ENCODE measurements at regions not wholly inside any gene's neighbourhood (a gene's known extent, or its start where the extent isn't known, plus 50 kb on each side); places are given as distances from the start of the nearest gene placed in this dataset.
"Not testable (repeated sequence)": the region's sequence is repeated elsewhere in the genome, so short reads cannot be mapped to it uniquely, and the experiment has no call there.

DNA sequence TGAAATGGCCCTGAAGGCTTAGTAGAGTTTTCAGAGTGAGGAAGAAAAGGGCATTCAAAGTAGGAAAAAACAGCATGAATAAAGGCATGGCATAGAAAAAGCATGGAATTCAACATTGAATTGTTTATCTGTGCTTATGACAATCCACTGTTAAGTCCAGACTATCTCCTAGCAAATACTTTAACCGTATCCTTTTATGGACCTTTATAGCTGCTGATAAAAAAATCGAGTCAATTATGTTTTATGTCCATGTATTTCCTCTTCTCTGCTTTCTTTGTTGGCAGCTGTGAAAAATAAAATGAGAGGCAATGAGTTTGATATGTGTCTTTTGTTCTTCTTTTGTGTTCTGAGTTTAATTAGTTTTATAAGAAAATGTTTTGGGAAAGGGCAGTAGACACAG, 70.4 kb downstream of the TDRD15 start:
- no peak for DNase-seq (ENCODE audit: low spot score)

DNA sequence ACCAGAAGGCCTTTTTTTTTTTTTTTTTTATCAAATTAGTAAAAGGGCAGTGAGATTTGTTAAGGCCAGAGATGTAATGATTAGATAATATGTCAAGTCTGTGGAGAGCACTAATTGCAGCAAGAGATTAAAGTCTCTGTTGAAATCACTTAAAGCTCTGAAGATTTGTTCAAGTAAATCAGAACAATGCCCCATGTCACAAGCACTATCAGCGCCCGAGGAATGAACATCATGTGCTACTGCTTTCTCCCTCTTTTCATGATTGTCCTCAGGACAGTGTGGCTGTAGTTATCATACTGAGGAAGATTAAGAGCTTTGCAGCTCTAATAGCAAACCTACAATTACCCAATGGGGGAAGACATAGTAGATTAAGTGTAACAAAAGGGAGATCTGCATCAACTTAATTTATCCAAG, 71.1 kb downstream of the TDRD15 start:
- DNase-seq (ENCODE audit: low spot score) = no peak

DNA sequence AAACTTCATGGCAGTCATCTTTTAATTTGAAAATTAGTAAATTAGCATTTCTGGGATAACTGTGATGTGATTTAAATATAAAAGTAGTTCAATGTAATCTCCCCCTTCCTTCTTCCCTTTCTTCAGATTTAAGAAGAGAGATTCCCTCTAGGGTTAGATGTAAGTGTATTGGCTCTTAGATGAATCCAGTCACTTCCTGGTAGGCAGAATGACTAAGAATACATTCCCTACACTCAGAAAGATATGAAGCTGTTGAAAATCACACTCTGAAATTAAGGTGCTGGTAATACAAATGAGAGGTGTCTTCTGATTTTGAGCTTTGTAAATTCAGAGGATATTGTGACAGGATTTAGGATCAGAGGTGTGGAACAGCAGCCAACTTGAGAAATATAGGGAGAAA, 71.6 kb downstream of the TDRD15 start:
- no peak for DNase-seq (ENCODE audit: low spot score)

DNA sequence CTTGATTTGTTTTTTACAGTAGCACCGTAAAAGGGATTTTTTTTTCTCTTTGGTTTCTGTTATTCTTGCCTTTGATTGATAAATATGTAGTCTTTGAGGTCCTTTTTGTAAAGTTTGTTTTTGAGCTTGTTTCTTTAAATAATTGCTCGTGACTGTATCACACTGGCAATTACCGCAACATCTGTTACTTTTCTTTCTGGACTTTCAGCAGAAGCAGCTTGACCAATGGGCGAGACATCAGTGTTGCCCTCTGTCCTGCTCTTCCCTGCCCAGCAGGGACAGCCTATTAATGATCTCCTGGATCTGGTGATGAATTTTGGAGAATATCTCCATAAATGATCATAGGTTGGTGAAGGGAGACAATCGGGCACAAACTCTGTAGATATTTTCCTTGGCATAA, 74.9 kb downstream of the TDRD15 start:
- DNase-seq (ENCODE audit: low spot score) = no peak

DNA sequence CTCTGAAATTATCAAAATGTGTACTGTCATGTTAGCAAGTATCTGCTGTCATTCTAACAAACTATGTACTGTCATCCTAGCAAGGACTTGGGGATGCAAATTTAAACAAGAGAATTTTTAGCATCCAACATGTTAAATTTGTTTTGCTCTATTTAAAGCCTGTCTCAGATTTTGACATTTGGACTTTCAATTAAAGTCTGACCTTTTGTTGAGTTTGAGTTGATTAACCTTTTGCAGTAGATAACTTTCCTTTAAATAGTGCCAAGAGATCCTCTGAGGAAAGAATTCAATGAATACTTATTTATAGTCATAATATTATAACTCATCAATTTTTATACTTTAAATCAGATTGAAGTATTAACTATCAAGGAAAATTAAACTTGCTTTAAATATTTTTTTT, 80.2 kb downstream of the TDRD15 start:
- no peak for DNase-seq (ENCODE audit: low spot score)

DNA sequence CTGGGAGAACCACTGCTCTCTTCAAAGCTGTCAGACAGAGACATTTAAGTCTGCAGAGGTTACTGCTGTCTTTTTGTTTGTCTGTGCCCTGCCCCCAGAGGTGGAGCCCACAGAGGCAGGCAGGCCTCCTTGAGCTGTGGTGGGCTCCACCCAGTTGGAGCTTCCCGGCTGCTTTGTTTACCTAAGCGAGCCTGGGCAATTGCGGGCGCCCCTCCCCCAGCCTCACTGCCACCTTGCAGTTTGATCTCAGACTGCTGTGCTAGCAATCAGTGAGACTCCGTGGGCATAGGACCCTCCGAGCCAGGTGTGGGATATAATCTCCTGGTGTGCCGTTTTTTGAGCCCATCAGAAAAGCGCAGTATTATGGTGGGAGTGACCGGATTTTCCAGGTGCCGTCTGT, 90.3 kb downstream of the TDRD15 start:
- DNase-seq (ENCODE audit: low spot score) = not testable (repeated sequence)

DNA sequence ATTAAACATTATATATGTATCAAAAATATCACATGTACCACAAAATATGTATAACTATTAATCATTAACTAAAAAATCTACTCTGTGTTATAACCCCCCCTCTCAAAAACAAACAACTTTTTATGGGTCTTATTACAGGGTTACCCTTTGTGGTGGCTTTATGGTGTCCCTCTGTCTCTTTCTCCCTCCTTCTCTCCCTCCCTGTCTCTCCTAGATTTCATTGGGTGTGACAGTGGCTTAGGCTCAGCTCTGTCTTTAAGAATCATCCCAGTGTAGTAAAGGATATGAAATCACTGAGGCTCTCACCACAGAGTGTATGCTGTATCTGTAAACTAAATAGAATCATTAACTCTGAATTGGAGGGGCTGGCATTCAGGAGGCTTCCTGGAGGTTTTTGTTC, 93.7 kb downstream of the TDRD15 start:
- no peak for DNase-seq (ENCODE audit: low spot score)

DNA sequence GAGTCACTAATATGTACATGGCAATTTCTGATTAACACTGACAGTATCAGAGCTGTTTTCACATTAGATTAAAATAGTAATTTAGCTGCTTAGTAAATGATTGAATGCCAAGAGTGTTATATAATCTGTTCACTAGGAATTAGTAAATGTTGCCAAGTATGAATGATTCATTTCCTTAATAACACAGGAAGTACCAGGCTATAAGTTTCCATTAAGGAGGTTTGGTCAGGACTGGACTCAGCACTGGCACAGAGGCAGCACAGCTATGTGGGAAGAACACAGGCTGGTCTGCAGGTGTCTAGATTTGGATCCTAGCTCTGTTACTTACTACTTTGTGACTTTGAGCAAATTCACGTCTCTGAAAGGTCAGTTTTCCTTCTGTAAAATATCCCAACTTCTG, 97.2 kb downstream of the TDRD15 start:
- DNase-seq (ENCODE audit: low spot score) = peak; percentile 4

DNA sequence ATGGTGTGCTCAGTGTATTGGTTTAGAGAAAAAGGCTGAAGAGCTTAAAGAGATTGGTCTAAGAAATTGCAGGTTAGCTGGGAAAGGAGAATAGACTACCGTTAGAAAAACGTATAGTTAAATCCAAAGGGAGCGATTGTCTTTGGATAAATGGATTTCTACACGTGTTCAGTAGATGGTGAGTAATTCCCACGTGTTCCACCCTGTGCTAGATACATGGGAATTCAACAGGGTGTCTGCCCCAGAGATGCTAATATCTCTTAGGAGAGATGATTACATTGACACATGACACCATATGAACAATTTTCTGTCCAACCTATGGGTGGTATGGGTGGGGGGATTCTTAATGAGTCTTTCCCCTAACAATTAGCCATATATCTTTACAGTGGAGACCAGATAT, 99.8 kb downstream of the TDRD15 start:
- DNase-seq (ENCODE audit: low spot score) = no peak

DNA sequence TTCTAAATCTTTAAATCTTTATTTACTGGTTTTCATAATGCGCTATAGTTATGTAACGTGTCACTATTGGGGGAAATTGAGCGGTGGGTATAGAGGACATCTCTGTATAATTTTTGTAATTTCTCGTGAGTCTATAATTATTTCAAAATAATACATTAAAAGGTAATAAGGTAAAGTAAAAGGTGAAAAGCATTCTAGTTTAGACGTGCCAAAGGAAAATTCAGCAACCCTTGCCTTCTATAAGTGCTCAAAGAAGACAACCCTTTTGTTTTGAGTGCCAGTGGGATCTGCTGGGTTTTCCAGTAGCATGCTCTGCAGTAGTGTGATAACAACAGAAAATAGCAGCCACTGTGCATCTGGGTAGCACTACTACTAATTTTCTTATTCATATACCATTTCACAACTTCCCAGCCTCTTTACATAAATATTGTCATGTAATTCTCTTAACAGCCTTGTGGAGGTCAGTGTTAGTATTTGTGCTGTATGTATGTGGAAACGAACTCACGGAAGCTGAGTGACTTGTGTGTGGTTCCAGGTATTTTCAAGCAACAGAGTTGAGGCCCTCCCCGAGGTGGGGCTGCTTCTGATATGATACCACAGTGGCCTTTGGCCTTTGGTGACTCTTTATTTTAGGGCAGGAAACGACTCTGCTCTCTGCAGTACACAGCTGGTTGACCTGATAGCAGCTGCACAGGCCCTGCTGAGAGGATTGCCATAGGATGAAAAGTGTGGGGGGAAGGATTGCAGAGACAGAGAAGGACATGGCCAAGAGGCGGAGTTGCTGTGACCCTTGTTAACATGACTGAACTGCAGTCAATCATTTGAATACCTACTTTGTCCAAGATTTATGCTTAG, 104.5 kb downstream of the TDRD15 start:
- no peak for DNase-seq (ENCODE audit: low spot score)

DNA sequence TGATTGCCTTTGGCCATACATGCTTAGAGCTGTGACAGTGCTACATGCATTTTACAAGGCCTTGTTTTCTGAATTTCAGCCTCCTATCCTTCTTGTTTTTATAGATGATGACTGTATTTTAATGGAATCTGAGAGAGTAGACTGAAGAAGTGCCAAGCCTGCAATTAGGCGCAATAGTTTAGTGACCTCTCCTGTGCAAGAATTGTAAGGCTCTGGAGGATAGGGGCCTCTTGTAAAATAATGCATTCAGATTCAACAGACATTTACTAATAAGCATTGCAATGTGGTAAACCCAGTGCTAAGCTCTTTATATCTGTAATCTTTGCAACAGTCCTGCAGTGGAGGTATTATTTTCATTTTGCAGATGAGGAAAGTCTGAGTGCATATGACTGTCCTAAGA, 105.5 kb downstream of the TDRD15 start:
- no peak for DNase-seq (ENCODE audit: low spot score)

DNA sequence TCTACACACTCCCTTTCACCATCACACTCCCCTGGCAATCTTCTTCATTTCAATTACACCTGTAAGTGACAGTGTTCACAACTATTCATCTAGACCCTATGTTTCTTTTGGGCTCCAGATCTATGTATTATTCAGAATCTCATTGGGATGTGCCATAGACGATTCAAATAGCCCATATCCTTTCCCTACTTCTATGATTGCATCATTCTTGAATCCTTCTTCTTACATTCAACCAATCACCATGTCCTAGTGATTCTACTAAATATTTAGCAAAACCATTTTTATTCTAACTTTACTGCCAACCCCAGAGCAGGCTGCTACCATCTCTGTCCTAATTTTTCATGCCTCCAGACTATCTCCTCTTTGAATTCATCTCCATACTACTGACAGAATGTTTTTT, 106.4 kb downstream of the TDRD15 start:
- no peak for DNase-seq (ENCODE audit: low spot score)

DNA sequence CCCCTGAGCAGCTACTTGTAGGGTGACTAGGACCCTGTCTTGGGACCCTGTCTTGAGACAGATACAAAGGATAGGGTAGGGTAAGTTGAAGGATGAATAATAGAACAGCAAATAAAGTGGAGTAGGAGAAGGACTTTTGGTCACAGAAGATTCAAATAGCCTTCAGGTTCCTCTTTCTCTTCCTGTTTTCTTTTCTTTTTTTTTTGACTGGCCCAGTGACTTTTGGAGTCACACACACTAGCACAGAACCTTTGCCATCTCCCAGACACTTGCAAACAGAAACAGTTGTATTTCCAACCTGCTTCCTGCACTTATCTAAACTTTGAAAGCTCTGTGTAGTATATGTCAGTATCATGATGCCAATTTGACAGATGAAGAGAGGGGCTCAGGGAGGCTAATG, 108.2 kb downstream of the TDRD15 start:
- no peak for DNase-seq (ENCODE audit: low spot score)

DNA sequence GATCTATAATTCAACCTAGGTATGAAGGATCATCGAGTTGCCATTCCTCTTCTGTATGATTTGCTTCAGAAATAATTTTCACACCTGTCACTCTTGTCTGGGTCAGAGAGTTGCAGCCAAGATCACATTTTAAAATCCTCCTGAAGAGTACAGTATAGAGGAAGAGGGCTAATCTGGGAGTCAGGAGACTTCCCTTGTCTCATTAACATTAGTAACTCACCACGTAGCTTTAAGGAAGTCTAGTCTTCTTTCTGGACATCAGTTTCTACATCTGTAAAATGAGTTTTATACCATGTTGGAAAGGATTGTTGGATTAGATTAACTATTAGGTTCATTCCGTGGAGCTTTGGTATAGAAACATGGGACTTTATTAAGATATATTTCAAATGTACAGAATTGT, 109.4 kb downstream of the TDRD15 start:
- no peak for DNase-seq (ENCODE audit: low spot score)

DNA sequence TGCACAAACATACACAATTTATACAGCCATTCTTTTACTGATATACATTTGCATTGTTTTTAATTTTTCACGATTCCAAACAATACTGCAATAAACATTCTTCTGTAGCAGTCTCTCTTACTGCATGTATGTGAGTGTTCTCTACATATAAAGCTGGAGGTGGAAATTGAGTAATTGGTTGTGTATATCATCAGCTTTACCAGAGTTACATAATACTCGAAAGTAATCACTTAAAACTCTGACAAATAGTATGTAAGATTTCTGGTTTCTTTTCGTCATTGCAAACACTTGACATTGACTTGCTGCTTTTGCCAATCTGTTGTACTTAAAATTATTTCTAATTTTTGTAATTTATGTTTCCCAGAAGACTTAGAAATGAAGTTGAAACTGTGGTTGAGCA, 110.2 kb downstream of the TDRD15 start:
- no peak for DNase-seq (ENCODE audit: low spot score)

DNA sequence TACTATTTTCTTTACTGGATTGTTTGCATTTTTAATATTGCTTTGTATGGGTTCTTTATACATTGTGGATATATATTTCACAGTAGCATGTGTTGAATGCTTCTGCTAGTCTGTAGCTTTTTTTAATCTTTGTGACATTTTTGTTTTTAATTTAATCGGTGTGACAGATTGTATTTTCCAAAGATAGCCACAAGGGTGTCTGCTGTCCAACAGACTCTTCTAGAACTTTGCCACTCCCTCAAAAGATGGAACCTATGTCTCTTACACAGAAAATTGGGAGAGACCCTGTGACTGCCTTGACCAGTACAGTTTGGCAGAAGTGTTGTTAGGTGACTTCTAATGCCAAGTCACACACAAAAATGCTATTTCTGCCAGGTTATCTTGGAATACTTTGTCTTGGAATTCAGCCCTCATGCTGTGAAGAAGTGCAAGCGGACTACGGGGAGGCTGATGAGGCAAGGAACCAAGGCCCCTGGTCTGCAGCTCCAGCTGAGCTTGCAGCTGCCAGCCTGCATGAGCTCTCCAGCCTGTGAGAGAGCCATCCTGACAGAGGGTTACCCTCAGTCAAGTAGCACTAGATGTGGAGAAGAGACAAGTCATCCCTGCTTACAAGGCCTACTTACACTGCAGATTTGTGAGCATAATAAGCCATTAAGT, 110.8 kb downstream of the TDRD15 start:
- no peak for DNase-seq (ENCODE audit: low spot score)

DNA sequence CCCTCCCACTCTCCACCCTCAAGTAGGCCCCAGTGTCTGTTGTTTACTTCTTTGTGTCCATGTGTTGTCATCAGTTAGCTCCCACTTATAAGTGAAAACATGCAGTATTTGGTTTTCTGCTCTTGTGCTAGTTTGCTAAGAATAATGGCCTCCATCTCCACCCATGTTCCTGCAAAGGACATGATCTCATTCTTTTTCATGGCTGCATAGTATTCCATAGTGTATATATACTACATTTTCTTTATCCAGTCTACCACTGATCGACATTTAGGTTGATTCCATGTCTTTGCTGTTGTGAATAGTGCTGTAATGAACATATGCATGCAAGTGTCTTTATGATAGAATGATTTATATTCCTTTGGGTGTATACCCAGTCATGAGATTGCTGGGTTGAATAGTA, 116.0 kb downstream of the TDRD15 start:
- not testable (repeated sequence) for DNase-seq (ENCODE audit: low spot score)

DNA sequence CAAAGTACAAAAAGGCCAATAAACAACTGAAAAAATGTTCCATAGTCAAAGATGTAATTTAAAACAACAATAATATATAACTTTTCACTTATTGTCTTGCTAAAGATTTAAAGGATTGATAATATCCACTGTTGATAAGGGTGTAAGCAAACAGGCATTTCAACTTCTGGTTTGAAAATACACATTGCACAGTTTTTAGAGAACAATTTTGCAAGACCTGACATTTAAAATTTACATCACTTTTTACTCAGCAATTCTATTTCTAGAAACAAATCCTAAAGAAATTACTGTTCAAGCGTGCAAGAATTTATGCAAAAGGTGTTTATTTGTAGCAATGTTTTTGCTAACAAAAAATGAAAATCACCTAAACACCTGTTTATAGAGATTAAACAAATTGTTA, 120.4 kb downstream of the TDRD15 start:
- DNase-seq (ENCODE audit: low spot score) = no peak

DNA sequence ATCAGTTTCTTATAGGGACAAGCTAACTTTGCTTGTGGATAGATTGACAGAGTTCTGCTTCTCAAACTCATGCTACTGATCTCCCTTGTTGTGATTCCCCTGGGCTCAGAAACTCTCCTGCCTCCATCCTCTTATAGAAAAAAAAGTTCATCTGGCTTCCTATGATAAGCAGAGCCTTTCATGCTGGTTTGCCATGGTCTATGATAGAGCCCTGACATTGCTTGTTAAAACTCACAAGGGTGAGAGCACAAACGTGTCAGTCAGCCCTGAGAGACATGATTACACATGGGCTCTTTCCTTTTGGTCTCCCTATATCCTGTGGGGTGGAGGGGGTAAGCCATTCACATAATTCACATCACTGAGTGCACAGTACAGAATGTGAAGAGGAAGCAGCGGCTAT, 121.8 kb downstream of the TDRD15 start:
- no peak for DNase-seq (ENCODE audit: low spot score)

DNA sequence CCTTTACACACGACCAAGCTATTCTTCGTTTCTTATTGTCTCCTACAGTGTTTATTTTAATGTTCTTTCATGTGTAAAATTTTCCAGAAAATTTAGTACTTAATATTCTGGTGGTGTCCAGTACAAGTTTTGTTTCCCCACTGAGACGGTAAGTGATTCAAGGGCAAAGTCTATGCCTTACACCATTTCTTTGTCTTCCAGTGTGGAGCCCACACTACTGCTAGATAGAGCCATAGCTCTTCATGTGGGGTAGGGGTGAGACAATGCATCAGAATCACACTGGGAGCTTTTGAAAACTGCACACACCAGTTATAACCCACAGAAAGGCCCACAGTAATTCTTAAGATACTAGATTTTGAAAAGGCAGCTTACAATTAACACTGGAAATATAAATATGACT, 125.6 kb downstream of the TDRD15 start:
- no peak for DNase-seq (ENCODE audit: low spot score)

DNA sequence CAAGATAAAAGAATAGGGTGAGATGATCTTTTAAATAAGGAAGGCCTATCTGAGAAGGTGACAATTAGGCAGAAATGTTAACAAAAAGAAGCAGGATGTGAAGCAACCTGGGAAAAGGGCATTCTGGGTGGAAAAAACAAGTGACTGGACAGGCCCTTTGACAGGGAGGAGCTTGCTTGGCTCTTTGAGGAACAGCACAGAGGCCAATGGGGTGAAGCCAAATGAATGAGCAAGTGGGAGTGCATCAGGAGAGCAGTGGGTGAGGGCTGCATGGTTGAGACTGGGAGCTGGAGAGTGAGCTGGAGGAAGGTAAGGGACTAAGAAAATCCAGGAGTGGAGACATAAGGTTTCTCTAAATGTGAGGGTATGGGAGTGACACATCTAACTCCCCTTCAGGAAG, 126.9 kb downstream of the TDRD15 start:
- no peak for DNase-seq (ENCODE audit: low spot score)

DNA sequence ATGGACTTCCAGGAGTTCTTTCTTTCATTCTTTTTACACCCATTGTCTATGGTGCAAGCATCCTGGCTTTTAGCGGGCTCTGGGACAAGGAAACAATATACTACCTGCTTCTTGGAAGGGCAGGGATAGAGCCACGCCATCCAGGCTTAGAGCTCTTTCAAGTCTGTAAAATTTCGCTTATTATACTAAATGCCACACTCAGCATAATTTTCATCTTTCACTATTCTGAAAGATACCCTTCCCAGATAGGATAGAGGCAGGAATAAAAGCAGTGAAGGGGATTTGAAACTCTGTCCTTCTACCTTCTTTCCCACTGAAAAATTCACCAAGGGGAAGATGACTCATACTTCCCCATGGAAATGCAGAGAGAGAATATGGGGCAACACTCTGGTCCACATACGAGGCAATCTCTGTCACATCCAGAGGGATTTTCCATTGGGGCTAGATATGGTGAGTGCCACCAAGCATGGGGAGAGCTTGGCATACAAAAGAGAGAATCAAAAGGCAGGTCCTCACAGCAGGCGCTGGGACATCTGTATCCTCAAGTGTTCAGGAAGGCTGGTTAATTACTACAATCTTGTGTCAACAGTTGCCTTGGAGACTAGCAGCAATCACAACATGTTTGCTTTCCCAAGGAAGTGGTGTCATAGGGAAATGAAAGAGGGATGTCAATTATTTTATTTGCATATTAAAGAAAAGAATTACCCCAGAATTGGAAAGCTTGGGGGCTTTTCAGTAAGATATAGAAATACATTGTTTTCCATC, 127.6 kb downstream of the TDRD15 start:
- DNase-seq (ENCODE audit: low spot score) = no peak
